ENCODE measurements at regions not wholly inside any gene's neighbourhood (a gene's known extent, or its start where the extent isn't known, plus 50 kb on each side); places are given as distances from the start of the nearest gene placed in this dataset.
"Not testable (repeated sequence)": the region's sequence is repeated elsewhere in the genome, so short reads cannot be mapped to it uniquely, and the experiment has no call there.

GRCh38 chr15:31504462-31504839 lies 177.8 kb downstream of the KLF13 start:
- no peak overlapping the region for H3K27ac ChIP-seq (ENCODE audit: insufficient read depth, low read depth, low read length)
- H3K9me3 ChIP-seq (replicated peaks; ENCODE audit: control insufficient read depth, insufficient read depth, low read length): no peaks in the 10 kb centered on the region
- POLR2A ChIA-PET: no interaction called here
- H3K4me1 ChIP-seq (ENCODE audit: control insufficient read depth, extremely low read depth, insufficient read depth, low read length): peaks cover 2% of the 10 kb centered on the region
- no peaks in the 10 kb centered on the region for H4K20me1 ChIP-seq (replicated peaks; ENCODE audit: control insufficient read depth, extremely low read depth, insufficient read depth, low read length)
- H3K4me3 ChIP-seq (replicated peaks in 1 of 3; ENCODE audit: insufficient read depth in 1 of 3, low read depth in 1 of 3, low read length in 3 of 3): no peak overlapping the region
- no peak for TF ChIP-seq EZH2 (IDR thresholded peaks at IDR 0.05; ENCODE audit: borderline replicate concordance, low read depth, low read length, severe bottlenecking)
- no peak for TF ChIP-seq POLR2A (IDR thresholded peaks at IDR 0.05; ENCODE audit: low read depth, low read length)
- no peak for TF ChIP-seq GATA2 (IDR thresholded peaks at IDR 0.05; ENCODE audit: insufficient read depth, insufficient read length, low read depth, low read length)
- TF ChIP-seq FOS (IDR thresholded peaks at IDR 0.05; ENCODE audit: borderline replicate concordance, insufficient read depth, low read length): no peak
- no peak for TF ChIP-seq CTCF (IDR thresholded peaks at IDR 0.05; ENCODE audit: extremely low read depth in 1 of 2, insufficient read depth in 1 of 2, low read depth in 1 of 2, low read length in 2 of 2)
- TF ChIP-seq MAX (IDR thresholded peaks at IDR 0.05; ENCODE audit: insufficient read depth, insufficient read length): no peak
- no peak for TF ChIP-seq JUN (IDR thresholded peaks at IDR 0.05; ENCODE audit: borderline replicate concordance, insufficient read depth, insufficient read length, low read depth)
- no peak for TF ChIP-seq MYC (IDR thresholded peaks at IDR 0.05; ENCODE audit: low read depth, low read length)
- no peak for TF ChIP-seq POLR2AphosphoS5 (IDR thresholded peaks at IDR 0.05; ENCODE audit: insufficient read depth, low read depth, low read length)
- no TSS peak for BruUV-seq (replicated peaks)
- no peak for FAIRE-seq
- CTCF ChIA-PET: interaction anchor here (0.9 to 1.1 kb wide), 2 partner anchors 14 to 304 kb away, joined by 3 read pairs; no protein-coding TSS in a partner anchor
- H3K9me1 ChIP-seq (replicated peaks; ENCODE audit: control insufficient read depth, extremely low read depth, insufficient read depth, low read length): no peaks in the 10 kb centered on the region
- no peaks in the 10 kb centered on the region for H3K79me2 ChIP-seq (ENCODE audit: control insufficient read depth, insufficient read depth, low read length)
- intact Hi-C loops (cut with micrococcal nuclease) (no loop called here), dilution Hi-C loops (cut with MboI; ENCODE audit: extremely low pct_ligation_motif_present, low sequenced_read_pairs) (no loop called here)
- no peak overlapping the region for H3K4me2 ChIP-seq (ENCODE audit: insufficient read depth, low read length)
- H3K9ac ChIP-seq (replicated peaks; ENCODE audit: extremely low read depth, insufficient read depth, low read length): no peak overlapping the region
- H3K27me3 ChIP-seq (ENCODE audit: control insufficient read depth in 2 of 2, insufficient read depth in 2 of 2, low read length in 2 of 2): no peaks in the 10 kb centered on the region
- no peak for DNase-seq (ENCODE audit: low read depth, low spot score)
- H3K36me3 ChIP-seq (ENCODE audit: control insufficient read depth in 2 of 2, extremely low read depth in 1 of 2, insufficient read depth in 2 of 2, low read length in 2 of 2): no peaks in the 10 kb centered on the region
- no peak overlapping the region for H2AFZ ChIP-seq (ENCODE audit: low read depth, low read length)

DNA sequence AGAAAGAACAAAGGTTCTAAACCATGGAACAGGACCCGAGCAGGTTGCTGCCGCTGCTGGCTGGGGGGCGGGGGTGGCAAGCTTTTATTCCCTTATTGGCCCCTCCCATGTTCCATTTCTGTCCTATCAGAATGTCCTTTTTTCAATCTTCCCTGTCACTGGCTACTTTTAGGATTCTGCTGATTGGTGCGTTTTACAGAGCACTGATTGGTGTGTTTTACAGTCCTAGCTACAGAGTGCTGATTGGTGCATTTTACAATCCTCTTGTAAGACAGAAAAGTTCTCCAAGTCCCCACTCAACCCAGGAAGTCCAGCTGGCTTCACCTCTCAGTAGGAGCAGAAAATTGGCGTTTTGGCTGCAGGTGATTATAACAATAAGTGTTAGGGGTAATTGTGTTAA lies 180.9 kb downstream of the KLF13 start:
- intact Hi-C loops (cut with micrococcal nuclease); H2AFZ ChIP-seq (ENCODE audit: low read depth, low read length); H3K9ac ChIP-seq (replicated peaks; ENCODE audit: extremely low read depth, insufficient read depth, low read length); H3K36me3 ChIP-seq (ENCODE audit: control insufficient read depth in 2 of 2, extremely low read depth in 1 of 2, insufficient read depth in 2 of 2, low read length in 2 of 2); DNase-seq (ENCODE audit: low read depth, low spot score); H3K27ac ChIP-seq (ENCODE audit: insufficient read depth, low read depth, low read length); H3K4me2 ChIP-seq (ENCODE audit: insufficient read depth, low read length); H4K20me1 ChIP-seq (replicated peaks; ENCODE audit: control insufficient read depth, extremely low read depth, insufficient read depth, low read length); H3K4me1 ChIP-seq (ENCODE audit: control insufficient read depth, extremely low read depth, insufficient read depth, low read length); H3K9me1 ChIP-seq (replicated peaks; ENCODE audit: control insufficient read depth, extremely low read depth, insufficient read depth, low read length); H3K4me3 ChIP-seq (replicated peaks in 1 of 3; ENCODE audit: insufficient read depth in 1 of 3, low read depth in 1 of 3, low read length in 3 of 3); H3K79me2 ChIP-seq (ENCODE audit: control insufficient read depth, insufficient read depth, low read length); FAIRE-seq; dilution Hi-C loops (cut with MboI; ENCODE audit: extremely low pct_ligation_motif_present, low sequenced_read_pairs); POLR2A ChIA-PET; H3K9me3 ChIP-seq (replicated peaks; ENCODE audit: control insufficient read depth, insufficient read depth, low read length); BruUV-seq (replicated peaks); H3K27me3 ChIP-seq (ENCODE audit: control insufficient read depth in 2 of 2, insufficient read depth in 2 of 2, low read length in 2 of 2): not testable (repeated sequence)
- CTCF ChIA-PET: interaction anchor here (2.4 kb wide), 1 partner anchor 19 kb away, joined by 7 read pairs; no protein-coding TSS in a partner anchor

All from endothelial cell of umbilical vein (primary cell).